C1 segment of cervical spinal cord (tissue), 14 donors: ENCODE measurements at regions not wholly inside any gene's neighbourhood (a gene's known extent, or its start where the extent isn't known, plus 50 kb on each side); places are given as distances from the start of the nearest gene placed in this dataset.
"Not testable (repeated sequence)": the region's sequence is repeated elsewhere in the genome, so short reads cannot be mapped to it uniquely, and the experiment has no call there.

Experiments
- DNase-seq, 14 donors: peaks; one replicate each; lab custom pipeline; 2025; lab: John Stamatoyannopoulos, UW

DNA sequence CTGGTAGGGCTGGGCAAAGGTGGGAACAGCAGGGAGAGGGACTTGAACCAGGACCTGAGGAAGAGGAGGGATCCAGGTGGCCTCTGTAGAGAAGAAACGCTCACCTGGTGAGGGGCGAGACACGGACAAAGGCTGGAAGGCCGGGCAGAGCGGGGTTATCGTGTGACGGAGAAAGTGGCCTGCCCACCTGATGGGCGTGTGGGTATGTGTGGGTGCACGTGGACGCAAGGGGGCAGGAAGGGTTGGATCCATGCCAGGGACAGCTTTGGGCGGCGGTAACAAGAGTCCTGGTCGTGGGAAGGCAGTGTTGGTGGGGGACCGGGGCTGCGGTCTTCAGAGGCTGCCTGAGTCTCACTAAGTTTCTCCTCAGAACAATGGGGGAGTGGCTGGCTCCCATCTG is 104.1 kb upstream of the GSE1 start:
- no peak for DNase-seq

DNA sequence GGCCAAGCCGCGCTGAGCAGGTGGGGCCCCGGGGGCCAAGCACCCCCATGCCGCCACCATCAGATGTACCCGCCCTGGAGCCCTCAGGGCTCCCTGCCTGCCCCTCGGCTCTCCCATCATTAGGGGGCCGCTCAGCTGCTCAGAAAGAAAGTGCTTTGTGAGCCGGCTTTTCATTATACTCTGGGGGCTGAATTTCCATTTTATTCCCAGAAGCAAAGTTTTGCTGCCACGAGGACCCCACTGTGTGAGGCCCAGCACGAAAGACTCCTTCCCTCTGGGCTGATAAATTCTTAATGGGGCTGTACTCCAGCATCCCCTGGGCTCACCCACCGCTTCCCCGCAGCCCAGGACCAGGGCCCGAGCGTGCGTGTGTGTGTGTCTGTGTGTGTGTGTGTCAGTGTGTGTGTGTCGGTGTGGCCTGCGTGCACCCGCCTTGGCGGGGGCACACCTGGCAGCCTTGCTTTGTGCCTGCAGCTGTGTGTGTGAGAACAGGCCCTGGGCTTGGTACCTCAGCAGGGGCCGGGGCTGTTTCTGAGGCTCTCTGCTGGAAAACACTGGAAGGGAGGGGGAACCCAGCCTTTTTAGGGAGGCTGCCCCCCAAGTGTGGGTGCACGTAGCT is 103.0 kb upstream of the GSE1 start:
- DNase-seq, result no peak

DNA sequence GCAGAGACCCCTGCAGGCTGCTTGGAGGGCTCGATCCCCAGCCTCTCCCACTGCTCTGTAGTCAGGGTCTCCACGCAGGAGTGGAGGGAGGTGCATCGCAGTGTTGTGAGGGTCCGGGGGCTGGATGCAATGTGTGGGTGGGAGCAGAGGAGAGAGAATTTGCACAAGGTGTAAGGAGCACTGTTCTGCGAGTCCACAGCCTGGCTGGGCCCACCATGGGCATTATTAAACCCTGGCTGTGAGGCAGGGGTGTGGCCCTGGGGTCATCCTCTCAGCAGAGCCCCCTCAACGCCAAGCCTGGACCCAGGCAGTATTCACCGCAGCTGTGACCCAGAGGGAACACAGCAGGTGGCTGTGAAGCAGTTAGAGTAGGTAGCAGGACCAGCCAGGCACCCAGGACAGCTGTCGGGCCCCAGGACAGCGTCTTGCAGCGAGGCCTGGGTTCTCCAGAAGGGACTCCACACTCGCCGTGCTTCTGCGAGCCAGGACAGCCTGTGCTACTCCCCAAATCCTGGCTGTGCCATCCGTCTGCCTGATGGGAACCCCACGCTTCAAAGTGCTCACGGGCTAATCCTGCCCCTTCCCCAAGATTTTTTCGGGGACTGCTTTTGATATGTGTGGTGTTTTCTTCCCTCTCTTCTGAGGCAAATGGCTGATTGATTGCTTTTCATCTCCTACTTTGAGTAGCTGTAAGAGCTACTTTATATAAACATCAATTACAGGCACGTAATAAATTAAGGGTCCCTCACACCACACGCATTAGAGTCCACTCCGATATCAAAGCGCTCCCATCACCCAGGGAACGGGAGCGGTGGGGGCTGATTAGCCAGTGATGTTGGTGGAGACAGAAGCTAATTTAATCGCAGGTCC is 100.9 kb upstream of the GSE1 start:
- DNase-seq, result no peak

DNA sequence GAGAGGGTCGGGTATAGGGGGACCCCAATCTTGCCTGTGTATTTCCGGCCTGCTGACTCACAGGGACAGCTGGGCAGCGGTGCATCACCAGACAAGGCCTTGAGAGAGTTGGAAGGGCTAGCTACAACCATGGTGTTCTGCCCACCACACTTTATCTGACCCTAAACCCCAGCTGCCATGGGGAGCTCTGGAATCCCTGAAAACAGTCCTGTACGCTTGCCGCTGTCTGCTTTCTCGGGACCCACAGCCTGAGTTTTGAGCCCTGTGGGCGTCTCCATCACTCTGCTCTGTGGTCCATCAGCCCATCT is 100.4 kb upstream of the GSE1 start:
- DNase-seq, result no peak

DNA sequence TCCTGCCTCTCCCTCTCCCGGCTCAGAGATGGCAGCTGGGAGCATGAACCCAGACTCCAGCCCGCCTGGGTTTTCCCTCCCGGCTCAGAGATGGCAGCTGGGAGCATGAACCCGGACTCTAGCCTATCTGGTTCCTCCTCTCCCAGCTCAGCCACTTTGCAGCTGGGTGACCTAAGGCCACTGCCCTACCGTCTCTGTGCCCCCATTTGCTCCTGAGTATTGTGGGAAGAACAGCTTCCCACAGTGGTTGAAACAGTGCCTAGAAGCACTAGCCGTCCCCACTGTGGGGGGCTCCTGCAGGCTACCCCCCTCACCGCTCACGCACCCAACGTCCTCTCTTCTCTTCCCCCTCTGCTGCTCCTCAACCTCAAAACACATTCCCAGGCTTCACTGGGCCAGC is 99.9 kb upstream of the GSE1 start:
- no peak for DNase-seq

DNA sequence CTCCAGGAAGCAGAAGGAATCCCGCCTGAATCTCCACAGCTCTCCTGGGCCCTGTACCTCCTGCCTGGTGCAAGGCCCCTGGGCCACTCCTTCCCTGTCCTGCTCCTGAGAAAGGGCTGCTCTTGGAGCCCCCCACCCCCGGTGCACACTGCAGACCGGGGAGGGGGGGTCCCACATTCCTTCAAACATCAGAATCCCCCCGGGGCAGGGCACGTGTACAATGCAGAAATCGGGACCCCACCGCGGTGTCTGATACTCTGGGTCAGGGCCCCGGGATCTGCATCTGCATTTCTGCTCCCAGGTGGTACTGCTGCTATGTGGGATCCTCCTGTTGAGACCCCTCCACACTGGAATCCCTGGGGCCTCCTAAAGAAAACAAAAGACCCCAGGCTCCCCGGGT is 99.5 kb upstream of the GSE1 start:
- DNase-seq, result no peak

DNA sequence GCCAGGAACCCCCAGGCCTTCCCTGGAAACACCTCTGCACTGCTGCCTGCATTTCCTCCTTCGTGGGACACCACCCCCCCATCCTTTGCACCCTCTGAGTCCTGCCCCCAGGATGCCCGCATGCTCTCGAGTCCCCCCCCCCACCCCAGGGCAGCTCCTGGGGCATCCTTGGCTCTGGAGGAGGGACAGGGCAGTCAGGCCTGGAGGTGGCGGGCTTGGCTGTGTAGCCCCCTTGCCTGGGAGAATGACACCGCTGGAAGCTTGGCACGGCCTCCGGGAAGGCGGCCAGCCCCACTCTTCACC is 98.9 kb upstream of the GSE1 start:
- DNase-seq, result no peak

DNA sequence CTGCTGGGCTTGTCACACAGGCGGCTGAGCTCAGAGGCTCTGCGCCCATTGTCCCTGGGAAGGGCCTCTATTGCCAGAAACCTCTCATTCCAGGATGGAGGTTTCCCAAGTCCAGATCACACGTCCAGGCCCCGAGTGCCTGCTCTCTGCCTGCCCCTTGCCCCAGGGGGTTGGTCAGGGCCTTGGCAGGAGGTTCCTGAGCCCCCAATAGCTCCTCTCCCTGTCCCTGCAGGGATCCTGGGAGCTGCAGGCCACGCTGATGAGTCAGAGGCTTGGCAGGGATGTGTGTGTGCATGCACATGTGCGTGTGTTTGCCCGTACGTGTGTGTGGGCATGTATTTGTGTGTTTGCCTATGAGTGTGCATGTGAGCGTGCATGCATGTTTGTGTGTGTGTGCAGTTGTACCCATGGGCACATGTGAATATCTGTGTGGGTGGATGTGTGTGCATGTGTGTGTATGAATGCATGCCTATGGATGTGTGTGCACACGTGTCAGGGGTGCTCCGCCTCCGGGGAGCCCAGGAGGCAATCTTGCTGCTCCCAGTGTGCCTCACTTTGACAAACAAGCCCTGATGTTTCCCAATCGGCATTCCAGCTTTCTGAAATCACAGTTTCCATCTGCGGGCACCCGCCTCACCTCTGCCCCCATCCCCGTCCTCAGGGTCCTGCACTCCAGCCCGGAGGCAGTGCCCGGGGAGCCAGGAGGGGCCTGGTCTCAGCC is 98.4 kb upstream of the GSE1 start:
- peak in 11 of 14 donors; percentile 26 to 87 (median 52) for DNase-seq

DNA sequence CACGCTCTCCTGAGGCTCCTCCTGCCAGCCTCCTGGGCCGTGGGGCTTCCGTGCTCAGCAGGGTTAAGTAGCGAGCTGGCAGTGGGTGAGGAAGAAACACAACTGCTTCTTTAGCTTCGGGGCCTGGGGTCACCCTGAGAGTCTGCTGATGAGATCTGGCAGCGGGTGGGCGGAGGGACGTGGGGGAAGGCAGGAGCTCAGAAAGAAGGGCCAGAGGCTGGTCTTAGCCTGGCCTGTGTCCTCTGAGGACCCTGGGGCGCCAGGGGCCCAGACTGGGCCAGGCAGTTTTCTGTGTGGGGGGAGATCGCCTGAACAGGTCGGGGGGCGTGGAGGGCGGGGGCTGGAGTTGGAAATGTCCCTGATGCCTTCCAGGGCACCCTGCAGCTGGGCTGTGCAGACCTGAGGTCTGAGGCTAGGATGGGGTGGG is 97.8 kb upstream of the GSE1 start:
- no peak for DNase-seq

DNA sequence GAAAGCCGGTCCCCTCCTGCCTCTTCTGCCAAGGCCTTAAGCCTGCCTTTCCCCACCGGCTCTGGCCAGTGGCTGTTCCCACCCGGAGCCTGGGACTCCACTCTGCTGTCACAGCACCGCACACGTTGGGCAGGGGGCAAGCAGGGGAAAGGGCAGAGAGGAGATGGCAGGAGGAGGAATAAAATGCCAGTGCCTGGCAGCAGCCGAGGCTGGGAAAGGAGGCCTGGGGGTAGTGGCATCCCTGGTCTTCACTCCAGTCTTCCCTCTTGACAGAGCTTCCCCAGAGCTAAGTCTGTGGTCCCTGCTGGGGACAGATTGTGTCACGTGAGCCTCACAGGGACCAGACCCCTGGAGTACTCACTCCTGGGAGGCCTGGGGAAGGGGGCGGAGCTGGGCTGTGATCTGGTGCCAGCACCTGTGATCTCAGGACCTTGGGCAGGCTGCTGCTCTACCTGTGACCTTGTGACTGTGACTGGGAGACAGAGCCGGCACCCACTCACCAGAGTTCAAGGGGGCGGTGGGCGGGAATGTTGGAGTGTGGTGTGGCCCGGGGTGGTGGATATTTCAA is 97.2 kb upstream of the GSE1 start:
- DNase-seq, result no peak

DNA sequence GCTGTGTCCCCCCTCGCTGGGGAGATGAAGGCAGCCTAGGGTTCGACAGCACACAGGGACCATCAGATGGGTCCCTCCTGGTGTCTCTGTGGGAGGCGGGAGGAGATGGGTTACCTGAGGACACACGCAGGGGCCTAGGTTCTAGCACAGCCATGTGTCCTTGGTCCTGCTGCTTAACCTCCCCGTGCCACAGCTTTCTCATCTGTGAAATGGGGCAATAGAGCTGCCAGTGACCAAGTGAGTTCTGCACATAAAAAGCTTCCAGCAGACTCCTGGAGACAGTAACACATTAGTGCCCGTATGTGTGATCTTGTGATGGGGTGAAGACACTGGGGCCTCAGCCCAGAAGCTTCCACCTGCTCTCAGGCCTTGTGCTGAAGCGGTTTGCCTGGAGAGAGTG is 96.0 kb upstream of the GSE1 start:
- DNase-seq, result no peak

DNA sequence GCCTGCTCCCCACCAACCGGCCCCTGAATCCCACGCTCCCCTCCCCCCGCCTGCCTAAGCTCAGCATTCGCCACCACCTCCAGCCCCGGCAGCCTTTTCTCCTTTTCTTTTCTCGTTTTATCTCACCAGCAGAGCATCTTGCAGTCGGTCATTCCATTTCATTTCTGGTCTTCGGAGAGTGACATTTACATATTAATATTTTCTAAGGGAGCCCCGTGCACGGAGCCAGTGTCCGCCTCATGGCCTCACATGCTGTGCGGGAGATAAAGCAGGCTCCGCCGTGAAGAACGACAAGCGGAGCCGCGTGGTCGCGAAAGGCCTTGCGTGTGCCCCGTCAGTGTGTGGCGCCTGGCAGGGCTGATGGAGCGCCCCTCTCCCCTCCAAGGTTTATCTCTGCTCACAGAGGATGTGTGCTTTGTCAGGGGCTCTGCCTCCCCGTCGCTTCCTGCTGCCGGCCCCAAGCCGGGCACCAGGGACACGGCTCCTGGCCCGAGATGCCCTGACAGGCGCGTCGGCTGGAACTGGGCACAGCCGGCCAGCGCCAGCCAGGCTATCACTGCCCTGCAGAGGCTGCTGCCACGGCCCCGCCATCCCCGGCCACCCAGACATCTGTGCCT is 95.5 kb upstream of the GSE1 start:
- DNase-seq, result no peak

DNA sequence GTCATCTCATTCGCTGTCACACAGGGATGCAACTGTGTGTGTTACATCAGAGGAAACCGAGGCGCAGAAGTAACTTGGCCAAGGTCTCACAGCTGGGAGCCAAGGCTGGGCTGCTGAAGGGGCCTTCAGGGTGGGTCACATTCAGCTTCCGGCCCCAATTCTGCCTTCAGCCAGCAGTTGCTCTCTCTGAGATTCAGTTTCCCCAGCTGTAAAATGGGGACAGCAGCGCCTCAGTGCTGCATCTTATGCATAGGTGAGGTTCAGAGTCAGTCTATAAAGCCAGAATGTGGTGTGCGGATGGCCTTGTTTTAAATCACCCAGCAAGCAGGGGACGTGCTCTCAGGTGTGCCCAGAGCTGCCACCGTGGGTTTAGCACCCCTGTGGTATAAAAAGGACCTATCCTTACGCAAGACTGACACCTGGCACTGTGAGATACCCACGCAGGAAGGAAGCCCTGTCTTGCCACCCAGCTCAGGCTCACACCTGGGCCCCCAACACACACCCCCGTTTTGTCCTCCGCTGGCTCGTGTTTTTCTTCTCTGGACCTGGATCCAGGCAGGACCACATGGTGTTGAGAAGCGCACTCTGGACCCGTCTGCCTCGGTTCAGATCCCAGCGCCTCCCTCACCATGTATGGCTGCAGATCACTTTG is 94.6 kb upstream of the GSE1 start:
- DNase-seq, result no peak

DNA sequence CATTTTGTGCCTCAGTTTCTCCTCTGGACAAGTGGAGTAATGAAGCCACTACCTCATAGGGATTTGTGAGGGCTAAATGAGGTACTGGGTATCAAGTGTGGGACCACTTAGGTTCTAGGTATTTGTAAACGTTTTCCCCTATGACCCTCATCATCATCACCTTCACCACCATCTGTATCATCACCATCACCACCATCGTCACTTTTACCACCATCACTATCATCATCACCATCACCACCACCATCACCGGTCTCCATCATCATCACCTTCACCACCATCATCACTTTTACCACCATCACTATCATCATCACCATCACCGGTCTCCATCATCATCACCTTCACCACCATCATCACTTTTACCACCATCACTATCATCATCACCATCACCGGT is 94.1 kb upstream of the GSE1 start:
- DNase-seq, result not testable (repeated sequence)

DNA sequence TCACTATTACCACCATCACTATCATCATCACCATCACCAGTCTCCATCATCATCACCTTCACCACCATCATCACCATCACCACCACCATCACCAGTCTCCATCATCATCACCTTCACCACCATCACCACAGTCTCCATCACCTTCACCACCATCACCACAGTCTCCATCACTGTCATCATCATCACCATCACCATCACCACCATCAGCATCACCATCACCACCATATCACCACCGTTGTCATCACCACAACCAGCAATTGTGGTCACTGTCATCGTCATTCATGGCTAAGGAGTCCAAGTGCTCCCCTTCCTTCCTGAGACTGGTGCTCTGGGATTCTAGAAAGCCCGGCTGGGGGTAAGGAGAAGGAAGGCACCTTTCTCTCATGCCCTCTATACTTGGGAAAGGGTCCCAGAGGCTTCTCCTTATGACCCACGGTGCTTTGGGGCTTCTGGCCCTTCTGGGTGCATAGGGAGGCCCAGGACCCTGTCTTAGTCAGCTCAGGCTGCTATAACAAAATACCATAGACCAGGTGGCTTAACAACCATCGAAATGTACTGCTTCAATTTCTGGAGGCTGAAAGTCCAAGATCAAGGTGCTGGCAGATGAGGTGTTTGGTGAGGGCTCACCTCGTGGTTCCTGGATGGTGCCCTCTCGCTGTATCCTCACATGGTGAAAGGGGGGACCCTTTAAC is 93.4 kb upstream of the GSE1 start:
- no peak for DNase-seq

DNA sequence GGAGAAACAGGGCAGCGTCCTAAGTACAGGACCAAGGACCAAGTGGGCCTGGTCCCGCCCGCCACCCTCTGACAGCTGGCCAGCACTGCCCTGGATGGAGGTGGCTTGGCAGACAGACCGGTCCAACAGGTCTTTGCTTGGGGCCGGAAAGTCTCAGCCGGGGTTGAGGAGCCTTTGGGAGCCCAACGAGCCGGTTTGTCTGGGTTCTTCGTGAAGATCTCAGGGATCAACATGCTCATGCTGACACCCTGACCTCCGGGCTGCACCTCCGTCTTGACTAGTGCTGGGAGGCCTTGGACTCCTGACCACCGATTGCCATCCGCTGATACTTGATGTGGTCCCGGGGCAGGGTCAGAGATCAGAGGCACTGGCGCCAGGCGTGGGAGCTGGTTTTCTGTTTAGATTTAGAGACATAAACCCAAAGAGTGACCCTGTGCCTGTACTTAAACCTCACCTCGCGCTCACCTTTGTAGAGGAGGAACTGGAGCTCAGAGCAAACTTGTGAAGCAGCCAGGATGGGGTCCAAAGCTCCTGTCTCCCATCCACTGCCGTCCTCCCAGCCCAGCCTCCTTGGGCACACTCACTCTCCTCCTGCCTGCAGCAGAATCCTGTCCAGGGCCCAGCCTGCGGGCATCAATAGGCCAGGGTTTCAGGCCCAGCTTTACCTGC is 92.1 kb upstream of the GSE1 start:
- DNase-seq, result no peak

DNA sequence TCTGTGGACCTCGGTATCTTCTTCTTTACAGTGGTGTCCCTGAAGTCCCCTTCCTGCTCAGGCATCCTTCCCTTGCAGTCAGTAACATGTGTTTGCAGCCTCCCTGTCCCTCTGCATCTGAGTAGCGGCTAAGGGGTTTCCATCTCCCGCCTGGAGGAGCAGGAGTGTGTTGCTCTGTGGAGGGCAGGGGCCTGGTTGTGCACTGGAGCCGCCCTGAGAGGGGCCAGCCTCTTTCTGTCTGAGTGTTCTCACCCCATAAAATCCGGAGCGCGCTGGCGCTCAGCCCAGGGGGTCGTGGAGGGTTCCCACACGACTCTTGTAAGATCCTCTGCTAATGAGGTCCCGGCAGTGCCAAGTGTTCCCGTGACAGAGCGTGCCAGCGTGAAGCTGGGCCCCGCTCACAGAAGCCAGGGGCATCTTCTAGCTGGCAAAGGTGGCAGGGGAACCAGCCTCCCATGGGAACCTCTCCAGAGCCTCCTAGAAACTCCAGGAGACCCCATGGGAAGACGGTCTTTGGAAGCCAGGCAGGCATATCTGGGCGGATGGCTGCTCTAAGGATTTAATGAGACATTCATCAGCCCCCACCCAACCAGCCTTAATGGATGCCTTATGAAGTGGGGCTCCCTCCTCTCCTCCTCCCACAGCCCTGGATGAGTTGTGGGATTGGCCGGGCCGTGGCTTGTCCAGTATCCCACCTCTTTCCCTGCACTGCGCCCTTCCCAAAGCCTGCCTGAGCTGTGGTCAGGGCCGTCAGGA is 91.4 kb upstream of the GSE1 start:
- DNase-seq, result no peak

DNA sequence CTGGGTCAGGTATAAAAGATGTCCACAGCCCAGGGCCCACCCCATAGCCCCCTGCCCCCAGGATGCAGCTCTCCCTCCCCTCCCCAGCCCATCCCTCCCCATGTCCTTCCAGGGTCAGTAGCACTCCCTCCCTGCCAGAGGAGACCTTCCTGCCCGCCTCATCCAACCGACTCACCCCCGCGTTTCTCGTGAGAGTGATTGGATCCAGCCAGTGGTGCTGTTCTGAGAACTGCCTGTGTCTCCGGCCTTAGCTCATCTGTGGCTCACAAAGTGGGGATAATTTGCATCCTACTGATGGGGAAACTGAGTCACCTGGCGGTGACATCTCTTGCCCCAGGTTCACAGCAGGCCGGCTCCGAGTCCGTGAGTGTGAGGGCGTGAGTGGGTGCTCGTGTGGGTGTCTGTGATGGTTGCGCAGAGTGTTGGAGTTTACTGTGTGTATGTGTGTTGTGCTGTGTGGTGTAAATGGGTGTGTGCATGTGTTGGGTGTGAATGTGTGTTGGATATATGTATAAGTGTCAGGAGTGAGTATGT is 90.7 kb upstream of the GSE1 start:
- DNase-seq, result no peak

DNA sequence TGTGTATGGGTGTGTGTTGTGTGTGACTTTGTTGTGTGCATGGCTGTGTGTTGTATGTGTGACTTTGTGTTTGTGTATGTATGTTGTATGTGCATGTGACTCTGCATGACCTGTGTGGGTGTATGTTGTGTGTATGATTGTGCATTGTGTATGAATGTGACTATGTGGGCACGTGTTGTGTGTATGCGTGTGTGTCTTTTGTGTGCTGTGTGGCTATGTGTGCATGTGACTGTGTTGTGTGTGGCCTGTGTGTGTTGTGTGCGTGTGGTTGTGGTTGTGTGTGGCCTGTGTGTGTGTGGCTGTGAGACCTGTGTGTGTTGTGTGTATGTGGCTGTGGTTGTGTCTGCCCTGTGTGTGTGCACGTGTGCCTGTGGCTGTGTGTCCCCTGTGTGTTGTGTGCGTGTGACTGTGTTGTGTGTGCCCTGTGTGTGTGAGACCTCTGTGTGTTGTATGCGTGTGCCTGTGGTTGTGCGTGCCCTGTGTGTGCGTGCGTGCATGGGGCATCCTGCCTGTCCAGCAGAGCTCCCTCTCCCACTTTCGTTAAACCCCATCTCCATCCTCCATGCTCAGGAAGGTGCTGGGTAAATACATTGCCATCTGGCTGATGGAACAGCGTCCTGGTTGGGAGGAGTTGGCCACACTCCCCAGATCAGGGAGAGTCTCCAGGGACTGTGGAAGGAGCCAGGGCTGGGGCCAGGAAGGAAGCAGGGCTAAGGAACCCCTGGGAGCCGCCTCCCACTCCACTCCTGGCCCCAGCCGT is 90.1 kb upstream of the GSE1 start:
- no peak for DNase-seq
